Mucosa of descending colon (tissue), 3 donors: ENCODE measurements at regions not wholly inside any gene's neighbourhood (a gene's known extent, or its start where the extent isn't known, plus 50 kb on each side); places are given as distances from the start of the nearest gene placed in this dataset.

Experiments
- ATAC-seq: fragments of 200-7000 bp; cut with Tn5 transposase; one replicate; pipeline ENCODE4 v1.9.1; 2020; ENCODE audit warnings: mild to moderate bottlenecking, moderate library complexity
- DNase-seq, 3 donors: peaks; one replicate each; pipeline ENCODE4 v3.0.0-alpha.2; 2020
- H3K36me3 ChIP-seq: fragments of 200-600 bp; one replicate; pipeline ENCODE4 v1.8.0; 2021; ENCODE audit warnings: low read depth, mild to moderate bottlenecking
- H3K4me1 ChIP-seq: fragments of 200-600 bp; one replicate; pipeline ENCODE4 v1.8.0; 2021; ENCODE audit warnings: low read depth, mild to moderate bottlenecking
- H3K4me3 ChIP-seq: fragments of 200-600 bp; one replicate; pipeline ENCODE4 v1.8.0; 2021; ENCODE audit warnings: mild to moderate bottlenecking
- H3K9me3 ChIP-seq: fragments of 200-600 bp; one replicate; pipeline ENCODE4 v1.8.0; 2021; ENCODE audit warnings: mild to moderate bottlenecking
- CTCF ChIP-seq: fragments of 200-600 bp; IDR thresholded peaks from one replicate; pipeline ENCODE4 v1.8.0; 2022; ENCODE audit warnings: antibody characterized with exemption, mild to moderate bottlenecking
- intact Hi-C, 2 donors: fragments of 100-400 bp; cut with DNase I in 1 of 2; cut with micrococcal nuclease in 1 of 2; formaldehyde crosslinking; loops; one replicate each; pipeline versions ENCODE4 v1.11.0 to v1.11.1; 2022; cut with DNase I, micrococcal nuclease
- donor health status: DM: no; HTN: no; CAD: no; lungs with moderate emphysema.
- donor health status: DM: no; HTN: no; CAD: no.
- donor health status: DM: no; HTN: yes; CAD: no.

- H3K4me3 ChIP-seq, result no peak overlapping the region
- no peaks in the 10 kb centered on the region for H3K9me3 ChIP-seq
- no peaks in the 10 kb centered on the region for H3K36me3 ChIP-seq
- ATAC-seq (no peak), DNase-seq (no peak)
- intact Hi-C loops, result no loop called here
- no peaks in the 10 kb centered on the region for H3K4me1 ChIP-seq
- TF ChIP-seq CTCF, result no peak
These were observed 272.4 kb upstream of the THSD7B start for GRCh38 chr2:136492901-136493300.

GRCh38 chr2:136490100-136490499 is 275.2 kb upstream of the THSD7B start:
- no peak for ATAC-seq
- no peak for TF ChIP-seq CTCF
- intact Hi-C loops, result no loop called here
- Histone ChIP-seq H3K9me3 (no peaks in the 10 kb centered on the region), H3K4me3 (no peak overlapping the region), H3K36me3 (no peaks in the 10 kb centered on the region), H3K4me1 (no peaks in the 10 kb centered on the region)
- no peak for DNase-seq

GRCh38 chr2:136487421-136487820 is 277.9 kb upstream of the THSD7B start:
- no peaks in the 10 kb centered on the region for H3K36me3 ChIP-seq
- intact Hi-C loops, result no loop called here
- no peak overlapping the region for H3K4me3 ChIP-seq
- H3K9me3 ChIP-seq, result no peaks in the 10 kb centered on the region
- no peaks in the 10 kb centered on the region for H3K4me1 ChIP-seq
- TF ChIP-seq CTCF, result no peak
- DNase-seq (no peak), ATAC-seq (no peak)

GRCh38 chr2:136486115-136486514 is 279.2 kb upstream of the THSD7B start:
- Histone ChIP-seq H3K4me1 (no peaks in the 10 kb centered on the region), H3K4me3 (no peak overlapping the region), H3K9me3 (no peaks in the 10 kb centered on the region), H3K36me3 (no peaks in the 10 kb centered on the region)
- no peak for TF ChIP-seq CTCF
- intact Hi-C loops, result no loop called here
- no peak for ATAC-seq
- no peak for DNase-seq

- ATAC-seq (no peak), DNase-seq (no peak)
- Histone ChIP-seq H3K4me3 (no peak overlapping the region), H3K9me3 (no peaks in the 10 kb centered on the region), H3K4me1 (no peaks in the 10 kb centered on the region), H3K36me3 (no peaks in the 10 kb centered on the region)
- intact Hi-C loops, result no loop called here
- TF ChIP-seq CTCF, result no peak
These were observed 282.4 kb upstream of the THSD7B start for GRCh38 chr2:136482966-136483365.

- TF ChIP-seq CTCF, result no peak
These were observed 283.3 kb upstream of the THSD7B start for GRCh38 chr2:136482006-136482405.

More at GRCh38 chr2:136482006-136482405, 283.3 kb upstream of the THSD7B start:
- intact Hi-C loops, result no loop called here
- no peak for ATAC-seq
- DNase-seq, result no peak
- H3K4me3 ChIP-seq, result no peak overlapping the region
- H3K36me3 ChIP-seq, result no peaks in the 10 kb centered on the region
- H3K9me3 ChIP-seq, result no peaks in the 10 kb centered on the region
- no peaks in the 10 kb centered on the region for H3K4me1 ChIP-seq
